ENCODE measurements at regions not wholly inside any gene's neighbourhood (a gene's known extent, or its start where the extent isn't known, plus 50 kb on each side); places are given as distances from the start of the nearest gene placed in this dataset.

- Mint-ChIP-seq H3K27ac (no peak overlapping the region), H3K27me3 (peaks cover 12 to 18% of the 10 kb centered on the region in 2 donors), H3K4me1 (no peaks in the 10 kb centered on the region), H3K36me3 (no peaks in the 10 kb centered on the region), H3K9me3 (peaks cover 0 to 11% (median 7%) of the 10 kb centered on the region in 8 donors), H3K4me3 (no peak overlapping the region)
- H3K4me1 ChIP-seq (ENCODE audit: insufficient read depth, low read length): no peaks in the 10 kb centered on the region
- intact Hi-C loops (cut with micrococcal nuclease): no loop called here
- ChIA-PET CTCF (ENCODE audit: partially characterized antibody) (no interaction called here), POLR2A (ENCODE audit: partially characterized antibody) (no interaction called here)
- H3K27me3 ChIP-seq (ENCODE audit: insufficient read depth, low read length): no peaks in the 10 kb centered on the region
- H3K27ac ChIP-seq (ENCODE audit: low read depth, low read length): no peak overlapping the region
- no peaks in the 10 kb centered on the region for H3K36me3 ChIP-seq (ENCODE audit: insufficient read depth, low read length)
- H3K4me3 ChIP-seq (ENCODE audit: low read length in 2 of 2): no peak overlapping the region
- DNase-seq: no peak
- no peaks in the 10 kb centered on the region for H3K9me3 ChIP-seq (ENCODE audit: control insufficient read depth in 1 of 2, low read length in 2 of 2)
Measured at GRCh38 chr22:27089264-27089663, 431.9 kb downstream of the MIAT start.

- H3K27ac ChIP-seq (ENCODE audit: low read depth, low read length): no peak overlapping the region
- no peaks in the 10 kb centered on the region for H3K27me3 ChIP-seq (ENCODE audit: insufficient read depth, low read length)
- H3K4me1 ChIP-seq (ENCODE audit: insufficient read depth, low read length): no peaks in the 10 kb centered on the region
- intact Hi-C loops (cut with micrococcal nuclease): no loop called here
- H3K4me3 ChIP-seq (ENCODE audit: low read length in 2 of 2): no peak overlapping the region
- Mint-ChIP-seq H3K4me1 (no peaks in the 10 kb centered on the region), H3K36me3 (no peaks in the 10 kb centered on the region), H3K27me3 (peaks cover 9 to 13% of the 10 kb centered on the region in 2 donors), H3K4me3 (no peak overlapping the region), H3K27ac (no peak overlapping the region), H3K9me3 (peaks cover 0 to 11% (median 7%) of the 10 kb centered on the region in 8 donors)
- DNase-seq: no peak
- CTCF ChIA-PET (ENCODE audit: partially characterized antibody): no interaction called here
- POLR2A ChIA-PET (ENCODE audit: partially characterized antibody): no interaction called here
- H3K36me3 ChIP-seq (ENCODE audit: insufficient read depth, low read length): no peaks in the 10 kb centered on the region
- H3K9me3 ChIP-seq (ENCODE audit: control insufficient read depth in 1 of 2, low read length in 2 of 2): no peaks in the 10 kb centered on the region
Measured at GRCh38 chr22:27090611-27091011, 433.2 kb downstream of the MIAT start.

GRCh38 chr22:27093422-27093821 lies 436.0 kb downstream of the MIAT start:
- H3K4me1 ChIP-seq (ENCODE audit: insufficient read depth, low read length): no peaks in the 10 kb centered on the region
- intact Hi-C loops (cut with micrococcal nuclease): no loop called here
- ChIA-PET POLR2A (ENCODE audit: partially characterized antibody) (no interaction called here), CTCF (ENCODE audit: partially characterized antibody) (no interaction called here)
- Mint-ChIP-seq H3K4me1 (no peaks in the 10 kb centered on the region), H3K4me3 (no peak overlapping the region), H3K27me3 (peaks cover 0 to 2% of the 10 kb centered on the region in 2 donors), H3K9me3 (peaks cover 0 to 2% (median 0%) of the 10 kb centered on the region in 8 donors), H3K36me3 (no peaks in the 10 kb centered on the region), H3K27ac (no peak overlapping the region)
- no peak overlapping the region for H3K4me3 ChIP-seq (ENCODE audit: low read length in 2 of 2)
- H3K27ac ChIP-seq (ENCODE audit: low read depth, low read length): no peak overlapping the region
- DNase-seq: no peak
- no peaks in the 10 kb centered on the region for H3K36me3 ChIP-seq (ENCODE audit: insufficient read depth, low read length)
- H3K9me3 ChIP-seq (ENCODE audit: control insufficient read depth in 1 of 2, low read length in 2 of 2): no peaks in the 10 kb centered on the region
- H3K27me3 ChIP-seq (ENCODE audit: insufficient read depth, low read length): no peaks in the 10 kb centered on the region

- ChIA-PET POLR2A (ENCODE audit: partially characterized antibody) (no interaction called here), CTCF (ENCODE audit: partially characterized antibody) (no interaction called here)
- intact Hi-C loops (cut with micrococcal nuclease): no loop called here
- Histone ChIP-seq H3K4me1 (ENCODE audit: insufficient read depth, low read length) (no peaks in the 10 kb centered on the region), H3K27me3 (ENCODE audit: insufficient read depth, low read length) (no peaks in the 10 kb centered on the region), H3K9me3 (ENCODE audit: control insufficient read depth in 1 of 2, low read length in 2 of 2) (no peaks in the 10 kb centered on the region), H3K4me3 (ENCODE audit: low read length in 2 of 2) (no peak overlapping the region), H3K36me3 (ENCODE audit: insufficient read depth, low read length) (no peaks in the 10 kb centered on the region), H3K27ac (ENCODE audit: low read depth, low read length) (no peak overlapping the region)
- H3K27me3 Mint-ChIP-seq: peaks cover 2 to 5% of the 10 kb centered on the region in 2 donors
- no peaks in the 10 kb centered on the region for H3K9me3 Mint-ChIP-seq
- no peak overlapping the region for H3K4me3 Mint-ChIP-seq
- no peak overlapping the region for H3K27ac Mint-ChIP-seq
- no peaks in the 10 kb centered on the region for H3K4me1 Mint-ChIP-seq
- H3K36me3 Mint-ChIP-seq: no peaks in the 10 kb centered on the region
- DNase-seq: no peak
Measured at GRCh38 chr22:27094633-27095308, 437.4 kb downstream of the MIAT start.

GRCh38 chr22:27097506-27097905 lies 440.1 kb downstream of the MIAT start:
- intact Hi-C loops (cut with micrococcal nuclease): no loop called here
- no peaks in the 10 kb centered on the region for H3K4me1 Mint-ChIP-seq
- peaks cover 9 to 18% of the 10 kb centered on the region in 2 donors for H3K27me3 Mint-ChIP-seq
- H3K4me3 Mint-ChIP-seq: no peak overlapping the region
- H3K27ac Mint-ChIP-seq: no peak overlapping the region
- Histone ChIP-seq H3K27ac (ENCODE audit: low read depth, low read length) (no peak overlapping the region), H3K36me3 (ENCODE audit: insufficient read depth, low read length) (no peaks in the 10 kb centered on the region), H3K4me3 (ENCODE audit: low read length in 2 of 2) (no peak overlapping the region), H3K27me3 (ENCODE audit: insufficient read depth, low read length) (no peaks in the 10 kb centered on the region), H3K9me3 (ENCODE audit: control insufficient read depth in 1 of 2, low read length in 2 of 2) (no peaks in the 10 kb centered on the region), H3K4me1 (ENCODE audit: insufficient read depth, low read length) (no peaks in the 10 kb centered on the region)
- no peaks in the 10 kb centered on the region for H3K9me3 Mint-ChIP-seq
- no peak for DNase-seq
- POLR2A ChIA-PET (ENCODE audit: partially characterized antibody): no interaction called here
- H3K36me3 Mint-ChIP-seq: no peaks in the 10 kb centered on the region
- CTCF ChIA-PET (ENCODE audit: partially characterized antibody): no interaction called here

GRCh38 chr22:27097933-27098332 lies 440.5 kb downstream of the MIAT start:
- Histone ChIP-seq H3K9me3 (ENCODE audit: control insufficient read depth in 1 of 2, low read length in 2 of 2) (no peaks in the 10 kb centered on the region), H3K4me3 (ENCODE audit: low read length in 2 of 2) (no peak overlapping the region), H3K27ac (ENCODE audit: low read depth, low read length) (no peak overlapping the region), H3K4me1 (ENCODE audit: insufficient read depth, low read length) (no peaks in the 10 kb centered on the region), H3K36me3 (ENCODE audit: insufficient read depth, low read length) (no peaks in the 10 kb centered on the region), H3K27me3 (ENCODE audit: insufficient read depth, low read length) (no peaks in the 10 kb centered on the region)
- POLR2A ChIA-PET (ENCODE audit: partially characterized antibody): no interaction called here
- CTCF ChIA-PET (ENCODE audit: partially characterized antibody): no interaction called here
- Mint-ChIP-seq H3K27me3 (peaks cover 11 to 20% of the 10 kb centered on the region in 2 donors), H3K27ac (no peak overlapping the region), H3K4me3 (no peak overlapping the region), H3K9me3 (no peaks in the 10 kb centered on the region), H3K36me3 (no peaks in the 10 kb centered on the region), H3K4me1 (no peaks in the 10 kb centered on the region)
- no peak for DNase-seq
- intact Hi-C loops (cut with micrococcal nuclease): no loop called here

GRCh38 chr22:27099946-27100722 lies 442.7 kb downstream of the MIAT start:
- no peaks in the 10 kb centered on the region for H3K36me3 Mint-ChIP-seq
- H3K27me3 Mint-ChIP-seq: peaks cover 17 to 20% of the 10 kb centered on the region in 2 donors
- Histone ChIP-seq H3K36me3 (ENCODE audit: insufficient read depth, low read length) (no peaks in the 10 kb centered on the region), H3K9me3 (ENCODE audit: control insufficient read depth in 1 of 2, low read length in 2 of 2) (no peaks in the 10 kb centered on the region), H3K27me3 (ENCODE audit: insufficient read depth, low read length) (no peaks in the 10 kb centered on the region), H3K4me3 (ENCODE audit: low read length in 2 of 2) (no peak overlapping the region), H3K27ac (ENCODE audit: low read depth, low read length) (no peak overlapping the region), H3K4me1 (ENCODE audit: insufficient read depth, low read length) (no peaks in the 10 kb centered on the region)
- DNase-seq: no peak
- H3K4me3 Mint-ChIP-seq: no peak overlapping the region
- no peak overlapping the region for H3K27ac Mint-ChIP-seq
- intact Hi-C loops (cut with micrococcal nuclease): no loop called here
- POLR2A ChIA-PET (ENCODE audit: partially characterized antibody): no interaction called here
- no peaks in the 10 kb centered on the region for H3K4me1 Mint-ChIP-seq
- CTCF ChIA-PET (ENCODE audit: partially characterized antibody): no interaction called here
- peaks cover 0 to under 1% (median 0%) of the 10 kb centered on the region in 8 donors for H3K9me3 Mint-ChIP-seq

All from CD4-positive, alpha-beta memory T cell (primary cell).